Heart left ventricle (tissue), 16 donors: ENCODE measurements at regions not wholly inside any gene's neighbourhood (a gene's known extent, or its start where the extent isn't known, plus 50 kb on each side); places are given as distances from the start of the nearest gene placed in this dataset.

Source experiments
- ATAC-seq, 4 donors: fragments of 200-7000 bp; cut with Tn5 transposase; one replicate each; pipeline ENCODE4 v1.9.1; 2020 to 2022; ENCODE audit warnings: moderate library complexity in 4 of 4, mild to moderate bottlenecking in 3 of 4, moderate number of reproducible peaks in 1 of 4
- DNase-seq, 5 donors: peaks; one replicate each; pipeline ENCODE4 v3.0.0-alpha.2; 2020
- H3K27ac ChIP-seq, 12 donors: fragments of 200-600 bp; sonication (generic) in 4 of 12; one replicate each; pipeline versions ENCODE4 v1.5.0 to v1.8.0; 2016 to 2022; ENCODE audit warnings: mild to moderate bottlenecking in 2 of 12
- H3K27me3 ChIP-seq, 9 donors: fragments of 200-600 bp; sonication (generic) in 2 of 9; one replicate each; pipeline versions ENCODE4 v1.5.1 to v1.8.0; 2016 to 2022; ENCODE audit warnings: mild to moderate bottlenecking in 3 of 9
- H3K36me3 ChIP-seq, 9 donors: fragments of 200-600 bp; sonication (generic) in 2 of 9; one replicate each; pipeline versions ENCODE4 v1.5.0 to v1.8.0; 2018 to 2022; ENCODE audit warnings: mild to moderate bottlenecking in 2 of 9
- H3K4me1 ChIP-seq, 12 donors: fragments of 200-600 bp; sonication (generic) in 4 of 12; one replicate each; pipeline versions ENCODE4 v1.5.0 to v1.8.0; 2016 to 2022; ENCODE audit warnings: mild to moderate bottlenecking in 3 of 12
- H3K4me3 ChIP-seq, 12 donors: fragments of 200-600 bp; sonication (generic) in 4 of 12; one replicate each; pipeline versions ENCODE4 v1.5.0 to v1.8.0; 2017 to 2022; ENCODE audit warnings: mild to moderate bottlenecking in 9 of 12, moderate library complexity in 4 of 12
- H3K9me3 ChIP-seq, 12 donors: fragments of 200-600 bp; sonication (generic) in 4 of 12; one replicate each; pipeline versions ENCODE4 v1.5.0 to v1.8.0; 2016 to 2022; ENCODE audit warnings: mild to moderate bottlenecking in 1 of 12
- POLR2A ChIP-seq, 2 donors: fragments of 450-650 bp; IDR thresholded peaks; one replicate each; pipeline ENCODE4 v1.6.1; 2017; ENCODE audit warnings: antibody characterized with exemption in 2 of 2, mild to moderate bottlenecking in 2 of 2, moderate library complexity in 2 of 2
- WGBS, 4 donors: extraction: QIAGEN DNeasy Blood & Tissue Kit in 2 of 4; methylation state at CpG; one replicate each; pipeline versions ENCODE4 v1.1.5 to v1.1.7; 2013 to 2018; 5-methylcytosine and 5-hydroxymethylcytosine counted together
- intact Hi-C, 10 donors: fragments of 100-400 bp; cut with DNase I; formaldehyde crosslinking; loops; one replicate each; pipeline versions ENCODE4 v1.11.1 to v1.14.2; 2022
- TF ChIP-seq, protein P1 (sequence below), 12 donors: fragments of 200-600 bp; sonication (generic) in 4 of 12; IDR thresholded peaks; one replicate each; pipeline versions ENCODE4 v1.5.0 to v1.8.0; 2018 to 2022; ENCODE audit warnings: antibody characterized with exemption in 12 of 12, mild to moderate bottlenecking in 5 of 12
- donor health status: ischemic (EF 13 %, LVEDD 7.1; RV severe dilation, severe dysfunction).
- donor health status: healthy with polysubstance abuse.
- donor health status: DM: no; HTN: yes; CAD: no.
- donor health status: DM: no; HTN: no; CAD: no.
- donor health status: ischemic (EF 25% LVEDD 6.9; RV normal size, moderate dysfunction).
- donor health status: ischemic (EF 25% LVEDD 5.7; RV mildly dilated, moderate dysfunction).
- donor health status: healthy.
- donor health status: DM: yes; HTN: yes; CAD: no.
- donor health status: ischemic (EF 35%, LVEDD 5.7; RV mildly dilated, moderate dysfunction).
- donor health status: nonischemic (EF 11% LVEDD 7.7; RV severe dilation, severe dysfunction).
- donor health status: DM: yes; HTN: yes; CAD: no.
- donor health status: PGD.
- donor health status: ischemic (EF 29% LVEDD 5.4; RV normal size, mild dysfunction).
- donor health status: nonischemic (EF 23%, LVEDD 6.1; RV moderate dilation, normal function).

DNA sequence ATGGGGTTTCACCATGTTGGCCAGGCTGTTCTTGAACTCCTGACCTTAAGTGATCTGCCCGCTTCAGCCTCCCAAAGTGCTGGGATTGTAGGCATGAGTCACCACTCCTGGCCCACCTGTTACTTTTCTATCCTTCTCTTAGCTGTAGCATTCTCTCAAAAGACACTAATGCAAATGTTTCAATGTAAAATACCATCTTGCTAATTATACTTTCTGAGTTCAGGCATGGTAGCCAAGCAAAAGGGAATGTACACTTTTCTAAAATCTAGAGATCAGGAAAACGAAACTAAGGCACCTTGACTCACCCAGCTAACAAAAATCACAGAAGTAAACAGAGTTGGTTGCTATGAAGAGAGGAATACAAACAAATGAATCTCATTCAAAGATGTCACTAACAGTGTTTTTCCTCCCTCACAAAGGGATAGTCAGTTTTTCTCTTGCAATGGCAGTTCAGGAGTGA, 401.0 kb upstream of the NRP1 start:
- Histone ChIP-seq H3K9me3 (peaks cover 0 to 3% (median 0%) of the 10 kb centered on the region in 12 donors), H3K36me3 (no peaks in the 10 kb centered on the region), H3K27me3 (no peaks in the 10 kb centered on the region), H3K27ac (no peak overlapping the region), H3K4me3 (no peak overlapping the region), H3K4me1 (peaks cover 0 to 6% (median 0%) of the 10 kb centered on the region in 12 donors)
- DNase-seq (no peak), ATAC-seq (no peak)
- WGBS, 4 donors, result 67 to 79% (median 71%) methylated on average over 2 of the region's 2 CpGs
- intact Hi-C loops, result no loop called here
- TF ChIP-seq, protein P1, sequence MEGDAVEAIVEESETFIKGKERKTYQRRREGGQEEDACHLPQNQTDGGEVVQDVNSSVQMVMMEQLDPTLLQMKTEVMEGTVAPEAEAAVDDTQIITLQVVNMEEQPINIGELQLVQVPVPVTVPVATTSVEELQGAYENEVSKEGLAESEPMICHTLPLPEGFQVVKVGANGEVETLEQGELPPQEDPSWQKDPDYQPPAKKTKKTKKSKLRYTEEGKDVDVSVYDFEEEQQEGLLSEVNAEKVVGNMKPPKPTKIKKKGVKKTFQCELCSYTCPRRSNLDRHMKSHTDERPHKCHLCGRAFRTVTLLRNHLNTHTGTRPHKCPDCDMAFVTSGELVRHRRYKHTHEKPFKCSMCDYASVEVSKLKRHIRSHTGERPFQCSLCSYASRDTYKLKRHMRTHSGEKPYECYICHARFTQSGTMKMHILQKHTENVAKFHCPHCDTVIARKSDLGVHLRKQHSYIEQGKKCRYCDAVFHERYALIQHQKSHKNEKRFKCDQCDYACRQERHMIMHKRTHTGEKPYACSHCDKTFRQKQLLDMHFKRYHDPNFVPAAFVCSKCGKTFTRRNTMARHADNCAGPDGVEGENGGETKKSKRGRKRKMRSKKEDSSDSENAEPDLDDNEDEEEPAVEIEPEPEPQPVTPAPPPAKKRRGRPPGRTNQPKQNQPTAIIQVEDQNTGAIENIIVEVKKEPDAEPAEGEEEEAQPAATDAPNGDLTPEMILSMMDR (IDR thresholded peaks at IDR 0.05), result no peak
- no peak for TF ChIP-seq POLR2A (IDR thresholded peaks at IDR 0.05)

DNA sequence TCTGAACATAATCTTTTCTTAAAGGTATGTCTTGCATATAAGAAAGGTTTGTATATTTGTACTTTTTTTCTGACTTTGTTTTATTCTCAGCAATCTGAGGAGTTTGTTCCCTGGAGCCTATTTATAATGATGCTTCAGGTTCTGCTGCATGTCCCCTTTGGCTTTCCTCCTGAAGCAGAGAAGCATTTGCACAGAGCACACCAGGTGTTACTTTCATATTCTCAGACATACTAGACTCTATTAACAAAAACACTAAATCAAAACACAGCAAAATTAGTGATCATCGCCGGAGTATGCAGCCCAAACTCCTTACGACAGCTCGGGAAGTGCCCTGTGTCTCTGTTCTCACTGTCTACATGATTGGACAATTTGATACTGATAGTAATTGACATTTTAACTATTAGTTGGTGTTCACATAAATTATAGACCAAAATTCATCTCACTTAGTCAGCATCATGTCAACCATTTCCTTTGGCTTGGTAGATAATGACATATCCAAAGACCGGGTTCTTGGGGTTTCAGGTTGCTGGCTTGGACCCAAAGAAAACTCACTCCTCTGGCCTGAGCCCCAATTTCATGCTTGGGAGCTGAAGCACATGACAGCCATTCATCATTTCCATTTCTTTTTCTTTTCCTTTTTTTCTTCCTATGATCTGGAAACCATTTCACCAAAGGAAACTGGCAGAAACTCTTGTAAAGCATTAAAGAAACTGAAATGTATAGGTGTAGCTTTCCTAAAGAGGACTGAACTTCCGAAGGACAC, 400.1 kb upstream of the NRP1 start:
- Histone ChIP-seq H3K4me3 (no peak overlapping the region), H3K36me3 (no peaks in the 10 kb centered on the region), H3K9me3 (peaks cover 0 to 3% (median 0%) of the 10 kb centered on the region in 12 donors), H3K4me1 (peaks cover 0 to 6% (median 0%) of the 10 kb centered on the region in 12 donors), H3K27me3 (no peaks in the 10 kb centered on the region), H3K27ac (no peak overlapping the region)
- no peak for TF ChIP-seq POLR2A (IDR thresholded peaks at IDR 0.05)
- TF ChIP-seq, protein P1 (IDR thresholded peaks at IDR 0.05), result no peak
- ATAC-seq, result no peak
- intact Hi-C loops, result no loop called here
- 81 to 93% (median 90%) methylated on average over 6 of the region's 6 CpGs for WGBS, 4 donors
- no peak for DNase-seq

DNA sequence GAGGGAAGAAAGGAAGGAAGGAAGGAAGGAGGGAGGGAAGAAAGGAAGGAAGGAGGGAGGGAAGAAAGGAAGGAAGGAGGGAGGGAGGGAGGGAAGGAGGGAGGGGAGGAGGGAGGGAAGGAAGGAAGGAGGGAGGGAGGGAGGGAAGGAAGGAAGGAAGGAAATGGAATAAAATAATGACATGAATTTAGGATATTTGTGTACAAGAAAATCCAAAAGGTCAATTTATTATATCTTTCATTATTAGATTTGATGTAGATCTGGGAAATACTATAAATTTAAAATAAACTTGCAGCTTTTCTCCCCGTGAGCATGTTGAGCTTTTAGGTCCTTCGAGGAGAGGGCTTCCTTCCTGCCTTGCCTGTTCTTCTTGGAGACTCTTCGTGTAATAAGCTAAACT, 398.6 kb upstream of the NRP1 start:
- no peak overlapping the region for H3K27ac ChIP-seq
- H3K4me3 ChIP-seq, result no peak overlapping the region
- no peaks in the 10 kb centered on the region for H3K27me3 ChIP-seq
- TF ChIP-seq POLR2A (IDR thresholded peaks at IDR 0.05), result no peak
- H3K4me1 ChIP-seq, result peaks cover 0 to 6% (median 0%) of the 10 kb centered on the region in 12 donors
- no peak for DNase-seq
- intact Hi-C loops, result no loop called here
- no peaks in the 10 kb centered on the region for H3K36me3 ChIP-seq
- WGBS, 4 donors, result 76 to 90% (median 86%) methylated on average over 3 of the region's 3 CpGs
- ATAC-seq, result no peak
- H3K9me3 ChIP-seq, result peaks cover 0 to 2% (median 0%) of the 10 kb centered on the region in 12 donors

DNA sequence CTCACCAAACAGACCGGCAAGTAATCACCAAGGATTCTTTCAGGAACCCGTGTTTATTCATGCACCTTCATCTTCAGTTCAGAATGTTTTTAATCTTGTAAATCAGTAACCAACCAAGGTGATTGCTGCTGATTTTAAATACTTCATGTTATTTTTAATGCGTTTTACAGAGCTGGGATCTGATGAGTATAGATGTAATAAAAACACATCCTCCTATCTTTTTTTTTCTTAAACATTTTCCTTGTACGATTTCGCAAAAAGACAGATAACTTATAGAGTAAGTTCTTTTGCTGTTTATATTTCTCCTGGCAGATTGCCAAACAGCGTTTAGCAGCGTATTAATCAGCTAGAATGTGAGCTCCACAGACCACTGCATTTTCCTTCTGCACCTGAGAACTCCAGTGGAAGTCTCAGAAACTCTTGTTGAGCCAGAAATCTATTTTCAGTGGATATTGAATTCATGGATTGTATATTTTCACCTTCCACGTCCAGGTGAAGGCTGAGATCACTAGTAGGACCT, 397.8 kb upstream of the NRP1 start:
- no peak for ATAC-seq
- WGBS, 4 donors, result 64 to 70% (median 65%) methylated on average over 8 of the region's 8 CpGs
- intact Hi-C loops, result no loop called here

More for the DNA sequence above, 397.8 kb upstream of the NRP1 start:
- H3K9me3 ChIP-seq, result peaks cover 0 to 7% (median 0%) of the 10 kb centered on the region in 12 donors
- H3K36me3 ChIP-seq, result no peaks in the 10 kb centered on the region
- no peak overlapping the region for H3K27ac ChIP-seq
- H3K4me3 ChIP-seq, result no peak overlapping the region
- no peak for DNase-seq
- TF ChIP-seq, protein P1 (IDR thresholded peaks at IDR 0.05), result no peak
- TF ChIP-seq POLR2A (IDR thresholded peaks at IDR 0.05), result no peak
- peaks cover 0 to 6% (median 0%) of the 10 kb centered on the region in 12 donors for H3K4me1 ChIP-seq
- H3K27me3 ChIP-seq, result no peaks in the 10 kb centered on the region
